HAP-1 (cell line): ENCODE measurements at regions not wholly inside any gene's neighbourhood (a gene's known extent, or its start where the extent isn't known, plus 50 kb on each side); places are given as distances from the start of the nearest gene placed in this dataset.

Source experiments
- DNase-seq, 2 experiments: peaks; one replicate each; pipeline ENCODE4 v3.0.0-alpha.2; 2016 to 2020; ENCODE audit warnings: low spot score in 2 of 2
- H3K27me3 ChIP-seq: fragments of 250-450 bp; sonication (Bioruptor Pico); 2 replicates; pipeline ENCODE4 v1.5.1; 2020; ENCODE audit warnings: low read depth, mild to moderate bottlenecking, moderate library complexity
- H3K36me3 ChIP-seq: fragments of 250-450 bp; sonication (Bioruptor Pico); replicated peaks from 2 replicates; pipeline ENCODE4 v1.5.1; 2020; ENCODE audit warnings: mild to moderate bottlenecking
- H3K4me1 ChIP-seq: fragments of 250-450 bp; sonication (Bioruptor Pico); 2 replicates; pipeline ENCODE4 v1.5.1; 2020; ENCODE audit warnings: mild to moderate bottlenecking
- H3K4me3 ChIP-seq: fragments of 250-450 bp; sonication (Bioruptor Pico); 2 replicates; pipeline ENCODE4 v1.5.1; 2020; ENCODE audit warnings: mild to moderate bottlenecking, moderate library complexity
- H3K9me3 ChIP-seq: fragments of 250-450 bp; sonication (Bioruptor Pico); 2 replicates; pipeline ENCODE4 v1.5.1; 2020; ENCODE audit warnings: mild to moderate bottlenecking, moderate library complexity
- in situ Hi-C: fragments of 300-500 bp; cut with MboI; formaldehyde crosslinking; loops from 3 replicates; pipeline ENCODE4 v1.14.3; 2020; ENCODE audit warnings: low sequenced_read_pairs, inconsistent platforms, mixed read lengths

GRCh38 chr6:134631398-134631924 lies 313.5 kb upstream of the SGK1 start:
- H3K4me1 ChIP-seq: no peaks in the 10 kb centered on the region
- H3K9me3 ChIP-seq: no peaks in the 10 kb centered on the region
- in situ Hi-C loops: no loop called here
- H3K27me3 ChIP-seq: no peaks in the 10 kb centered on the region
- no peak overlapping the region for H3K4me3 ChIP-seq
- DNase-seq: no peak
- no peaks in the 10 kb centered on the region for H3K36me3 ChIP-seq

GRCh38 chr6:134630508-134631121 lies 312.7 kb upstream of the SGK1 start:
- Histone ChIP-seq H3K27me3 (no peaks in the 10 kb centered on the region), H3K4me3 (no peak overlapping the region), H3K36me3 (no peaks in the 10 kb centered on the region), H3K9me3 (no peaks in the 10 kb centered on the region), H3K4me1 (no peaks in the 10 kb centered on the region)
- in situ Hi-C loops: no loop called here
- DNase-seq: no peak

DNA sequence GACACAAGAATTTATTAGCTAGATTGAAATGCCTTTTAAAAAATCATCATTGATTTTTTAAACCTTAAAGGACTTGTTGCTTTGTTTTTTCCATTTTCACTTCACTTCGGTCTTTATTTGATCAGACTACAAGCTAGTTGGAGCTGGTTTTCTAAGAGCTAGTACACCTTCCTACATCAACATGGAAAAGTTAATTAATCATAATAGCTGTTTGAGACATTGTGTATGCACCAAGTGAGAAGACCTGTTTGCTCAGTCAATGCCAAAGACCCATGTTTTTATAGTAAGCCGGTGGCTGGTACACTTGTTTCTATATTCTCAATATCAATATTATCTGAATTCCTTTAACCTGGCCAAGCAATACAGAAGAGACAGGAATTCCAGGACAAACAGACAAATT lies 310.2 kb upstream of the SGK1 start:
- Histone ChIP-seq H3K4me3 (no peak overlapping the region), H3K27me3 (no peaks in the 10 kb centered on the region), H3K36me3 (no peaks in the 10 kb centered on the region), H3K4me1 (no peaks in the 10 kb centered on the region), H3K9me3 (no peaks in the 10 kb centered on the region)
- in situ Hi-C loops: no loop called here
- no peak for DNase-seq

- DNase-seq: no peak
- Histone ChIP-seq H3K36me3 (no peaks in the 10 kb centered on the region), H3K4me1 (peaks cover 4% of the 10 kb centered on the region; the same call in 1 of the 2 replicates), H3K27me3 (no peaks in the 10 kb centered on the region), H3K9me3 (no peaks in the 10 kb centered on the region), H3K4me3 (no peak overlapping the region)
- in situ Hi-C loops: no loop called here
These were observed 309.8 kb upstream of the SGK1 start for GRCh38 chr6:134627707-134628106.

- peaks cover 10% of the 10 kb centered on the region; the same call in 1 of the 2 replicates for H3K4me1 ChIP-seq
- H3K4me3 ChIP-seq: no peak overlapping the region
- H3K36me3 ChIP-seq: no peaks in the 10 kb centered on the region
- no peaks in the 10 kb centered on the region for H3K9me3 ChIP-seq
- no peaks in the 10 kb centered on the region for H3K27me3 ChIP-seq
- in situ Hi-C loops: no loop called here
- no peak for DNase-seq
These were observed 308.7 kb upstream of the SGK1 start for GRCh38 chr6:134626589-134626988.

DNA sequence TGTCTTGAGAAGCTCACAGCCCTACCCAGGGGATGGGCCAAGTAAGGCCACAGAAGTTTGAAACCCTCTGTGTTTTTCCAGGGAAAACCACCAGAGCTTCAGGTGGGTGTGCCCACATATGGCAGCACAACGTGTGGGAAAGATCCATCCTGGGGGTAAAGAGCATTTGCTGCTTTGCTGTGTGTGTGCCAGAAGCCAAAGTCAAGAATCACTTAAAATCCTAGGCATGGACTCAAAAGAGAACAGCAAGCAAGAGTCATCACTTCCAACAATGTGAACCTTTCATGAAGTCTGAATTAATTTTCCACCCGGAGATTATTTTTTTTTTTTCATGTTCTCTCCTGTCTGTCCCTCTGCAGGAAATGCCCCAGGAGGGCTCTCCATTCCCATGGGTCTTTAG lies 308.2 kb upstream of the SGK1 start:
- peaks cover 10% of the 10 kb centered on the region; the same call in 1 of the 2 replicates for H3K4me1 ChIP-seq
- DNase-seq: no peak
- no peak overlapping the region for H3K4me3 ChIP-seq
- no peaks in the 10 kb centered on the region for H3K27me3 ChIP-seq
- no peaks in the 10 kb centered on the region for H3K9me3 ChIP-seq
- in situ Hi-C loops: no loop called here
- H3K36me3 ChIP-seq: no peaks in the 10 kb centered on the region

- no peak for DNase-seq
- Histone ChIP-seq H3K27me3 (no peaks in the 10 kb centered on the region), H3K9me3 (no peaks in the 10 kb centered on the region), H3K4me1 (peaks cover 10% of the 10 kb centered on the region; the same call in 1 of the 2 replicates), H3K4me3 (no peak overlapping the region), H3K36me3 (no peaks in the 10 kb centered on the region)
- in situ Hi-C loops: no loop called here
These were observed 306.9 kb upstream of the SGK1 start for GRCh38 chr6:134624781-134625180.

- peaks cover 10% of the 10 kb centered on the region; the same call in 1 of the 2 replicates for H3K4me1 ChIP-seq
- H3K27me3 ChIP-seq: no peaks in the 10 kb centered on the region
- no peak overlapping the region for H3K4me3 ChIP-seq
- no peaks in the 10 kb centered on the region for H3K9me3 ChIP-seq
- DNase-seq: no peak
- in situ Hi-C loops: no loop called here
- H3K36me3 ChIP-seq: no peaks in the 10 kb centered on the region
These were observed 305.5 kb upstream of the SGK1 start for GRCh38 chr6:134623401-134623800.

DNA sequence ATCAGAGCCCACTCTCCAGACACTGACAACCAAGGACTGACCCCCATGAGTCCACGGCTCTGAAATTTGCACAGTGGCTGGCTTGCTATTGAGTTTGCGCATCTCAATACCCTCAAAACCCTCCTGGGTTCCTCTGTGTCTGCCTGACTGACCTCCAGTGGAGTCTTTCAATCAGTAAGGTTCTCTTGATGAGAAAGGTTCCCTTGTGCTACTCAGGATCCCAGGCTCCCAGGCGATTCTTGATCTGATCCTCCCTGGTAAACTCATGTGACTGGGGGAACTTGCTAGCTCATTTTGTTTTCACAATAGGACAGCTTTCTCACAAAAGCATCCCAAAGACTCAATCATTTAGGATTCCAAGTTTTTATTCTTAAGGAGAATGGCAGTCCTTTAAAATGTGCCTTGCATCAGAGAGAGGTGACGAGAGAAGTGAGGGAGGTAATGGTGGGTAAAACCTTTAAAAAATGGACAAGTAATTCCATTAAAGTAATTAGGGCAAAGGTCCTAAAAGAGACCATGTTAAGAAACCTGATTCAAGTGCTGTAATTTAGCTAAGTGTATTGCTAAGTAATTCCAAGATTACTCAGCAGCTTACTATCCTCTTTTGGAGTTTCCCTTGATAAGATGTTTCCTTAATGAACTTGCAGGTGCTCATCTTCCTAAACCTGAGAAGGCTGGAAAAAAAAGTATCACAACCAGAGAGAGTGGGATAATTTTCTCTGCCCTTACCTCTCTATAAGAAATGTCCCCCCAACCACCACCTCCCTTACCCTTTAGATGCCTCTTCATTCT lies 304.7 kb upstream of the SGK1 start:
- Histone ChIP-seq H3K27me3 (no peaks in the 10 kb centered on the region), H3K4me1 (peaks cover 10% of the 10 kb centered on the region; the same call in 1 of the 2 replicates), H3K36me3 (no peaks in the 10 kb centered on the region), H3K4me3 (no peak overlapping the region), H3K9me3 (no peaks in the 10 kb centered on the region)
- in situ Hi-C loops: no loop called here
- no peak for DNase-seq

DNA sequence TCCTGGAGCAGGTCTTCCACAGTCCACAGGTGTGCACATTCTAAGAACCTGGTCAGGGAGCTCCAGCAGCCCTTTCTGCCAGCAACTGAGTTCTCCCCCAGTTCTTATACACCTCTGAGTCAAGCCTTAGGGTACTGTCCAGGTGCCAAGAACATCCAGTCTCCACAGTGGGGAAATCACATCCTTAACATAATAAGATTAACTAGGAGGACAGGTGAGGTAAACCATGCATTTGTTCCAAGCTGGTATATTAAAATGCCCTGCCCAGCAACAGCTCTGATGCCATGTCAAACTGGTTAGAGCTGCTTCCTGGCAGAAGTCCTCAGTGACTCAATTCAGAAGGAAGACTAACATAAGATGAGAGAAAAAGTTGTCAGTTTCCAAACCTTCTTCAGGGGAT lies 303.9 kb upstream of the SGK1 start:
- Histone ChIP-seq H3K27me3 (no peaks in the 10 kb centered on the region), H3K9me3 (no peaks in the 10 kb centered on the region), H3K4me1 (peaks cover 10% of the 10 kb centered on the region; the same call in 1 of the 2 replicates), H3K36me3 (no peaks in the 10 kb centered on the region), H3K4me3 (no peak overlapping the region)
- no peak for DNase-seq
- in situ Hi-C loops: no loop called here

- Histone ChIP-seq H3K4me3 (no peak overlapping the region), H3K27me3 (no peaks in the 10 kb centered on the region), H3K36me3 (no peaks in the 10 kb centered on the region), H3K9me3 (no peaks in the 10 kb centered on the region), H3K4me1 (peaks cover 10% of the 10 kb centered on the region; the same call in 1 of the 2 replicates)
- no peak for DNase-seq
- in situ Hi-C loops: no loop called here
These were observed 301.9 kb upstream of the SGK1 start for GRCh38 chr6:134619789-134620188.

- Histone ChIP-seq H3K4me1 (peaks cover 10% of the 10 kb centered on the region; the same call in 1 of the 2 replicates), H3K9me3 (no peaks in the 10 kb centered on the region), H3K36me3 (no peaks in the 10 kb centered on the region), H3K27me3 (no peaks in the 10 kb centered on the region), H3K4me3 (no peak overlapping the region)
- in situ Hi-C loops: no loop called here
- no peak for DNase-seq
These were observed 301.2 kb upstream of the SGK1 start for GRCh38 chr6:134619077-134619476.

GRCh38 chr6:134614606-134615485 lies 296.9 kb upstream of the SGK1 start:
- in situ Hi-C loops: no loop called here
- no peak for DNase-seq
- Histone ChIP-seq H3K9me3 (no peaks in the 10 kb centered on the region), H3K27me3 (no peaks in the 10 kb centered on the region), H3K4me3 (no peak overlapping the region), H3K4me1 (no peaks in the 10 kb centered on the region), H3K36me3 (no peaks in the 10 kb centered on the region)
